ENCODE measurements at regions not wholly inside any gene's neighbourhood (a gene's known extent, or its start where the extent isn't known, plus 50 kb on each side); places are given as distances from the start of the nearest gene placed in this dataset.

GRCh38 chr5:4804691-4805360 lies 335.3 kb upstream of the ADAMTS16 start:
- no peak for DNase-seq (ENCODE audit: low read depth, low spot score)
- no peak overlapping the region for H3K4me3 ChIP-seq (ENCODE audit: low read depth, low read length)
- in situ Hi-C loops (cut with HindIII; ENCODE audit: low sequenced_read_pairs): no loop called here
- TF ChIP-seq, protein P1, sequence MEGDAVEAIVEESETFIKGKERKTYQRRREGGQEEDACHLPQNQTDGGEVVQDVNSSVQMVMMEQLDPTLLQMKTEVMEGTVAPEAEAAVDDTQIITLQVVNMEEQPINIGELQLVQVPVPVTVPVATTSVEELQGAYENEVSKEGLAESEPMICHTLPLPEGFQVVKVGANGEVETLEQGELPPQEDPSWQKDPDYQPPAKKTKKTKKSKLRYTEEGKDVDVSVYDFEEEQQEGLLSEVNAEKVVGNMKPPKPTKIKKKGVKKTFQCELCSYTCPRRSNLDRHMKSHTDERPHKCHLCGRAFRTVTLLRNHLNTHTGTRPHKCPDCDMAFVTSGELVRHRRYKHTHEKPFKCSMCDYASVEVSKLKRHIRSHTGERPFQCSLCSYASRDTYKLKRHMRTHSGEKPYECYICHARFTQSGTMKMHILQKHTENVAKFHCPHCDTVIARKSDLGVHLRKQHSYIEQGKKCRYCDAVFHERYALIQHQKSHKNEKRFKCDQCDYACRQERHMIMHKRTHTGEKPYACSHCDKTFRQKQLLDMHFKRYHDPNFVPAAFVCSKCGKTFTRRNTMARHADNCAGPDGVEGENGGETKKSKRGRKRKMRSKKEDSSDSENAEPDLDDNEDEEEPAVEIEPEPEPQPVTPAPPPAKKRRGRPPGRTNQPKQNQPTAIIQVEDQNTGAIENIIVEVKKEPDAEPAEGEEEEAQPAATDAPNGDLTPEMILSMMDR (IDR thresholded peaks at IDR 0.05; ENCODE audit: low read depth, low read length): no peak

DNA sequence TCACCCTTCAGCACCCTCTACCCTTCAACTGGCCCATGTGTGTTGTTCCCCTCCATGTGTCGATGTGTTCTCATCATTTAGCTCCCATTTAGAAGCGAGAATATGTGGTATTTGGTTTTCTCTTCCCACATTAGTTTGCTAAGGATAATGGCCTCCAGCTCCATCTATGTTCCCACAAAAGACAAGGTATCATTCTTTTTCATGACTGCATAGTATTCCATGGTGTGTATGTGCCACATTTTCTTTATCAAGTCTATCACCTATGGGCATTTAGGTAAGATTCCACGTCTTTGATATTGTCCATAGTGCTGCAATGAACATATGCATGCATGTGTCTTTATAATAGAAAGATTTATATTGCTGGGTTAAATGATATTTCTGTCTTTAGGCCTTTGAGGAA lies 325.1 kb upstream of the ADAMTS16 start:
- no peak for DNase-seq (ENCODE audit: low read depth, low spot score)
- TF ChIP-seq, protein P1 (IDR thresholded peaks at IDR 0.05; ENCODE audit: low read depth, low read length): no peak
- in situ Hi-C loops (cut with HindIII; ENCODE audit: low sequenced_read_pairs): no loop called here
- H3K4me3 ChIP-seq (ENCODE audit: low read depth, low read length): no peak overlapping the region

- no peak for DNase-seq (ENCODE audit: low read depth, low spot score)
- in situ Hi-C loops (cut with HindIII; ENCODE audit: low sequenced_read_pairs): no loop called here
- TF ChIP-seq, protein P1 (IDR thresholded peaks at IDR 0.05; ENCODE audit: low read depth, low read length): no peak
- H3K4me3 ChIP-seq (ENCODE audit: low read depth, low read length): no peak overlapping the region
These were observed 322.4 kb upstream of the ADAMTS16 start for GRCh38 chr5:4817767-4818166.

DNA sequence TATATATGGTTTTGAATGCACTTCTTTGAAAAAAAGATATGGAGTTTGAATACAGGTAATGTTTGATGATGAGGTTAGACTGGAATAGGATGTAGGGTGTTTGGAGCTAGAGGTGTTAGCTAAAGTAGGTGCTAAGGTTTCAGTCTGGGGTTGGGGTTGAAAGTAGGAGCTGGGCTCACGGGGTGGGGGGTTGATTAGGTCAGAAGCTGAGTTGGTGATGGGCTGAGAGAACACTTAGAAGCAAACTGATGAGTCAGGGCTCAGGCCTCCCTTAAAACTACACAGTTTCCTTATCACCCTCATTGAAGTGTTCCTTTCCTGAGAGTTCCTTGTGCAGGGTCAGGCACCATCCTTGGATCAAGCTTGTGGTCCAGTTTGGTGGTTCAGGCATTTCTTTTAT lies 308.8 kb upstream of the ADAMTS16 start:
- DNase-seq (ENCODE audit: low read depth, low spot score): no peak
- TF ChIP-seq, protein P1 (IDR thresholded peaks at IDR 0.05; ENCODE audit: low read depth, low read length): no peak
- no peak overlapping the region for H3K4me3 ChIP-seq (ENCODE audit: low read depth, low read length)
- in situ Hi-C loops (cut with HindIII; ENCODE audit: low sequenced_read_pairs): no loop called here

DNA sequence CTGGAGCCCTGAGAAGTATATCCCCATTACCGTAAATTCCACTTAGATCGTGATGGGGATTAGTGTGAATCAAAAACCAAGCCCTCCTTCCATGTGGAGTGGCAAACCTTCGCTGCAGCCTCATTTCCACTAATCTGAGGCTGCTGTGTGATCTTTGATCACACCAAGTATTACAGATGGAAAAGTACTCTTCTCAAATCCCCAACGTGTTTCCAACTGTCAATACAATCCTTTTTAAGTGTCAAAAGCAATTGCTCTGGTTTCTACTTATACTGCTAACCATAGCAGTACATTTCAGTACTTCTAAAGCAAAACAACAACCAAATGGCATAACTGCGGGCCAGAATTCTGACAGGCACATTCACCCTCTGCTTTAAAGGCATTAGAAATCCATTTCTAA lies 307.7 kb upstream of the ADAMTS16 start:
- TF ChIP-seq, protein P1 (IDR thresholded peaks at IDR 0.05; ENCODE audit: low read depth, low read length): no peak
- in situ Hi-C loops (cut with HindIII; ENCODE audit: low sequenced_read_pairs): no loop called here
- DNase-seq (ENCODE audit: low read depth, low spot score): no peak
- no peak overlapping the region for H3K4me3 ChIP-seq (ENCODE audit: low read depth, low read length)

- in situ Hi-C loops (cut with HindIII; ENCODE audit: low sequenced_read_pairs): no loop called here
- TF ChIP-seq, protein P1 (IDR thresholded peaks at IDR 0.05; ENCODE audit: low read depth, low read length): no peak
- H3K4me3 ChIP-seq (ENCODE audit: low read depth, low read length): no peak overlapping the region
- DNase-seq (ENCODE audit: low read depth, low spot score): no peak
These were observed 306.9 kb upstream of the ADAMTS16 start for GRCh38 chr5:4833104-4833738.

Measured in astrocyte of the spinal cord (primary cell).